OCI-LY7 (cell line): ENCODE measurements at regions not wholly inside any gene's neighbourhood (a gene's known extent, or its start where the extent isn't known, plus 50 kb on each side); places are given as distances from the start of the nearest gene placed in this dataset.

Experiments
- BruUV-seq: library from RNA; stranded (reverse); fragments of 400-500 nt; replicated peaks from 2 replicates; lab custom pipeline; 2021; lab: Mats Ljungman, UMichigan
- CTCF ChIA-PET: fragments of 300-600 bp; sonication (Branson Sonifier 250); formaldehyde crosslinking; loops from one replicate; lab custom pipeline; 2022; ENCODE audit warnings: antibody characterized with exemption; ENCODE audit not compliant: unreplicated experiment; lab: Charles Lee
- POLR2A ChIA-PET: fragments of 300-600 bp; sonication (Branson Sonifier 250); formaldehyde crosslinking; loops from one replicate; lab custom pipeline; 2022; ENCODE audit warnings: antibody characterized with exemption; lab: Charles Lee
- DNase-seq: peaks from one replicate; pipeline ENCODE4 v3.0.0-alpha.2; 2015; ENCODE audit warnings: low spot score
- H2AFZ ChIP-seq: fragments of 200-600 bp; sonication (generic), shearing (Covaris generic); 2 replicates; pipeline ENCODE4 v1.6.1; 2014; ENCODE audit warnings: mild to moderate bottlenecking, antibody characterized with exemption, low read length, moderate library complexity
- H3K27ac ChIP-seq: fragments of 200-600 bp; sonication (generic); 2 replicates; pipeline ENCODE4 v1.5.1; 2014; ENCODE audit warnings: mixed run types, low read depth, mild to moderate bottlenecking, moderate library complexity, low read length, inconsistent platforms; ENCODE audit not compliant: poor library complexity, severe bottlenecking
- H3K36me3 ChIP-seq: fragments of 200-600 bp; sonication (generic); 2 replicates; pipeline ENCODE4 v1.6.1; 2014; ENCODE audit warnings: mild to moderate bottlenecking, antibody characterized with exemption, low read length, moderate library complexity, mixed read lengths; ENCODE audit not compliant: insufficient read depth
- H3K4me1 ChIP-seq: fragments of 200-600 bp; sonication (generic); 2 replicates; pipeline ENCODE4 v1.5.1; 2014; ENCODE audit warnings: mild to moderate bottlenecking, low read length; ENCODE audit not compliant: insufficient read depth, poor library complexity, severe bottlenecking
- H3K4me2 ChIP-seq: fragments of 200-600 bp; sonication (generic); 2 replicates; pipeline ENCODE4 v1.6.1; 2014; ENCODE audit warnings: mild to moderate bottlenecking, low read length
- H3K4me3 ChIP-seq: fragments of 200-600 bp; sonication (generic); 2 replicates; pipeline ENCODE4 v1.5.1; 2014; ENCODE audit warnings: mild to moderate bottlenecking, low read depth, low read length; ENCODE audit not compliant: poor library complexity, severe bottlenecking
- H3K79me2 ChIP-seq: fragments of 200-600 bp; sonication (generic); 2 replicates; pipeline ENCODE4 v1.6.1; 2016; ENCODE audit warnings: low read depth, mild to moderate bottlenecking, low read length, moderate library complexity, mixed read lengths; ENCODE audit not compliant: insufficient read depth
- H3K9me2 ChIP-seq: fragments of 200-600 bp; sonication (generic); 2 replicates; pipeline ENCODE4 v1.6.1; 2016; ENCODE audit warnings: mild to moderate bottlenecking, low read length, mixed read lengths; ENCODE audit not compliant: insufficient read depth
- H3K9me3 ChIP-seq: fragments of 200-600 bp; sonication (generic); 2 replicates; pipeline ENCODE4 v1.6.1; 2014; ENCODE audit warnings: mild to moderate bottlenecking, mixed run types, low read length, mixed read lengths
- H4K20me1 ChIP-seq: fragments of 200-600 bp; sonication (generic); 2 replicates; pipeline ENCODE4 v1.6.1; 2014; ENCODE audit warnings: mild to moderate bottlenecking, antibody characterized with exemption, low read length, moderate library complexity, mixed read lengths; ENCODE audit not compliant: insufficient read depth
- CTCF ChIP-seq: fragments of 200-600 bp; sonication (generic); conservative IDR thresholded peaks from 2 replicates; pipeline ENCODE4 v1.5.1; 2014; ENCODE audit warnings: mild to moderate bottlenecking, antibody characterized with exemption, low read length, moderate library complexity, mixed read lengths
- EZH2phosphoT487 ChIP-seq: fragments of 200-600 bp; sonication (generic); IDR thresholded peaks from 2 replicates; pipeline ENCODE4 v1.6.1; 2018; ENCODE audit warnings: low read depth, borderline replicate concordance, mild to moderate bottlenecking, mixed run types, antibody characterized with exemption, low read length, moderate library complexity, mixed read lengths
- intact Hi-C: fragments of 100-400 bp; cut with micrococcal nuclease; formaldehyde crosslinking; loops from one replicate; pipeline ENCODE4 v1.10.0; 2022; ENCODE audit not compliant: unreplicated experiment

- CTCF ChIA-PET, result no interaction called here
- no peaks in the 10 kb centered on the region for H3K4me1 ChIP-seq
Measured at GRCh38 chr11:23353611-23354010, 493.3 kb upstream of the CCDC179 start.

GRCh38 chr11:23359297-23359696, 499.0 kb upstream of the CCDC179 start:
- DNase-seq, result no peak
- TF ChIP-seq EZH2phosphoT487 (no peak), CTCF (no peak)
- intact Hi-C loops, result no loop called here
- no peak overlapping the region for H3K27ac ChIP-seq
- no peak overlapping the region for H3K4me3 ChIP-seq
- CTCF ChIA-PET, result interaction anchor here (0.6 kb wide), 1 partner anchor 1149 kb away, joined by 3 read pairs; no protein-coding TSS in a partner anchor
- BruUV-seq, result no TSS peak
- no peak overlapping the region for H2AFZ ChIP-seq
- POLR2A ChIA-PET, result interaction anchor here (0.5 kb wide), 1 partner anchor 71 kb away, joined by 3 read pairs; no protein-coding TSS in a partner anchor
- H3K9me3 ChIP-seq, result no peaks in the 10 kb centered on the region
- no peaks in the 10 kb centered on the region for H3K4me1 ChIP-seq
- H3K79me2 ChIP-seq, result no peaks in the 10 kb centered on the region
- H3K36me3 ChIP-seq, result no peaks in the 10 kb centered on the region
- no peak overlapping the region for H3K4me2 ChIP-seq
- H3K9me2 ChIP-seq, result no peaks in the 10 kb centered on the region
- no peaks in the 10 kb centered on the region for H4K20me1 ChIP-seq

More at GRCh38 chr11:23353611-23354010, 493.3 kb upstream of the CCDC179 start:
- POLR2A ChIA-PET, result no interaction called here
- BruUV-seq, result no TSS peak
- intact Hi-C loops, result no loop called here
- Histone ChIP-seq H4K20me1 (no peaks in the 10 kb centered on the region), H2AFZ (no peak overlapping the region), H3K4me2 (no peak overlapping the region), H3K36me3 (no peaks in the 10 kb centered on the region), H3K79me2 (no peaks in the 10 kb centered on the region), H3K9me2 (no peaks in the 10 kb centered on the region; the same call in 1 of the 2 replicates), H3K27ac (no peak overlapping the region), H3K9me3 (no peaks in the 10 kb centered on the region), H3K4me3 (no peak overlapping the region)
- TF ChIP-seq CTCF, result no peak
- no peak for TF ChIP-seq EZH2phosphoT487
- DNase-seq, result no peak

- Histone ChIP-seq H3K4me2 (no peak overlapping the region), H3K9me3 (no peaks in the 10 kb centered on the region), H3K4me1 (no peaks in the 10 kb centered on the region), H3K9me2 (no peaks in the 10 kb centered on the region), H3K4me3 (no peak overlapping the region), H3K79me2 (no peaks in the 10 kb centered on the region), H3K27ac (no peak overlapping the region), H2AFZ (no peak overlapping the region), H3K36me3 (no peaks in the 10 kb centered on the region), H4K20me1 (no peaks in the 10 kb centered on the region)
- no peak for DNase-seq
- TF ChIP-seq EZH2phosphoT487, result no peak
- TF ChIP-seq CTCF, result no peak
- intact Hi-C loops, result no loop called here
- CTCF ChIA-PET, result no interaction called here
- BruUV-seq, result no TSS peak
- POLR2A ChIA-PET, result no interaction called here
Measured at GRCh38 chr11:23364076-23364475, 503.8 kb upstream of the CCDC179 start.
